NCI-H460 (cell line): ENCODE measurements at regions not wholly inside any gene's neighbourhood (a gene's known extent, or its start where the extent isn't known, plus 50 kb on each side); places are given as distances from the start of the nearest gene placed in this dataset.
"Not testable (repeated sequence)": the region's sequence is repeated elsewhere in the genome, so short reads cannot be mapped to it uniquely, and the experiment has no call there.

Experiments used
- DNase-seq: peaks from one replicate; pipeline ENCODE4 v3.0.0-alpha.2; 2016; ENCODE audit warnings: low read depth; ENCODE audit errors: extremely low read depth
- small RNA-seq, 2 experiments: library from RNA; depleted of rRNA; stranded (forward); fragments of <200 nt; gene quantifications; one replicate each; pipeline ENCODE3, GENCODE V24; 2014

DNA sequence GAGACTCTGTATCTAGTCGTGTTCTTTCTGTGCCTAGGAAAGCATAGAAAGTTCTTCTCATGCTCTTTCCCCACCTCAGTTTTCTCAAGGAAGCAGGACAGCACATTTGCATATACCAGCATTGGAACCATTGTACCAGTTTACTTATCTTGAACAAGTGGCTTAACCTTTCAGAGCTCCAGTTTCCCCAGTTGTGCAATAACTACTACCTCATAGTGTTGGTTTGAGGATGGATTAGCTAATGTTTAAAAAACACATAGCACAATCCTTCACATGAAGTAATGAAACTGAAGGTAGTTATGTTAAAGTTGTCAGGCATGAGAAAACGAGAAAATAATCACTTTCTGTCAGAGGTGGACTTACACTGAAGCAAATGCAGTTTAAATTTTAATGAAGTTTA lies 92.2 kb upstream of the H2AZ1 start:
- no peak for DNase-seq

- DNase-seq = no peak
These were observed 91.6 kb upstream of the H2AZ1 start for GRCh38 chr4:100041646-100042045.

DNA sequence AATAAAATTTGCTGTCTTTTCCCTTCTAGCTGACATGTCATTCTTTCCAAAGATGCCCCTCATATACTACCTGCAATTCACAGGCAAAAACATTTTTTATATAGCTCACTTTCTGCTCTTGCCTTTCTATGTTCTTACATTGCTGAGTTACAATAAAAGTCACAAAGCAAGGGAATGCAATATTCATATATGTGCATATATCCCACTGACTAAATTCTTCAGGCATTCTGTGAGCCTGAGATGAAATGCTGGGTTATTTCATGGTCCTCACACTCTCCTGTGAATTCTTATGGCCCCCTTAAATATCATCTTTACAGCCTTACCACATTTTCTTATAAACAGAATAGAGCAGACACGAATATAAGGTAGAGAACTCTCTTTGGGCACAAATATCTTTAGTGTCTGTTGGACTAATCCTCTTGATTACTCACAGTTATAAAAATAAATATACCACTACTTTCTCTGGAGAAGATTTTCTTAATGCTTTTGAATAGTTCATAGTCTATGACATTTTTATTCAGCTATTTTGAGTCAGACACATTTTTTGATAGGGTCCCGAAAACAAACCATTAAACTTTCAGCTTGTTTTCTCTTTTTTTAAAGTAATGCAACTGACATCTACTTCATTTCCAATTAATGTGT lies 84.1 kb upstream of the H2AZ1 start:
- DNase-seq = no peak

GRCh38 chr4:100026066-100026465 lies 76.0 kb upstream of the H2AZ1 start:
- no peak for DNase-seq

- no peak for DNase-seq
These were observed 73.7 kb upstream of the H2AZ1 start for GRCh38 chr4:100023800-100024199.

DNA sequence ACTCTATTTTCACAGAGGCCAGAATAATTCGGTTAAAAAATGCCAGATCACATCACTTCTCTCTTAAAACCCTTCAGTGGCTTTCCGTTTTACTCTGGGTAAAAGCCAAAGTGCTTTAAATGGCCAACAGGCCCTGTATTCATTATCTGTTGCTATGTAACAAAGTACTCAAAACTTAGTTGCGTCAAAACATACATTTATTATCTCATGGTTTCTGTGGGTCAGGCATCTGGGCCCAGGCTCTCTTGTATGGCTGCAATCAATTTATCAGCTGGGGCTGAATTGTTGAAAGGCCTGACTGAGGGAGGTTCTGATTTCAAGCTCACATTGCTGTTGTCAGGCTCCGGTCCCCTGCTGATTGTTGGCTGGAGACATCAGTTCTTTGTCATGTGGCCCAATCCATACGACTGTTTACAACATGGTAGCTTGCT lies 72.7 kb upstream of the H2AZ1 start:
- DNase-seq = no peak

- no peak for DNase-seq
These were observed 69.7 kb upstream of the H2AZ1 start for GRCh38 chr4:100019821-100020220.

DNA sequence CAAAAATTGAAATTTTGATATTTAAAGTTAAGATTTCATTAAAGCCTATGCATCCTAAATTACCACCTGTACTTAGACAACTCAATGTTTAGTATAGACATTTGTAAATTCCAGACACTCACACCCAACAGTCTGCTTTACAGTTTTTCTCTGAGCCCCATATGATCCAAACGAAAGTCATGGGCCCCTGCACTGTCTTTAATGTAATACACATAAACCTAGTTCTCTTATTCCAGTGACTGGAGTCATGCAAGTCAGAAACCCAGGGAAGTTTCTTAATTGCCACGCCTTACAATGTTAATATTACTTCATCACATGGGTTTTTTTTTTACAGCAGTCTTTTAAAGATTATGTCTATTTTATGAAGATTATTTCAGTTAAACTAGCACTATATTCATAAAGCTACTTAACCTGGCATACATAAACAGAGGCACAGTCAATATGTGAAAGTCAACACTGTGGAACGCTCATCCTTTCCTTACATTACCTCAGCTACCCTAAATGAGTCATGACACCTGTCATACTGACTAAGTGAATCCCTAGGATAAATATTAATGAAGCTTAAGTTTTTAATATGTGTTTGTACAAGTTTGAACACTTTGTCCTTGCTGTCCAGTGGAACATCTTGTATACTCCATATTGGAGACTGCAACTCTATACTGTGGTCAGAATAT lies 67.7 kb upstream of the H2AZ1 start:
- DNase-seq = no peak

- DNase-seq = no peak
These were observed 66.1 kb upstream of the H2AZ1 start for GRCh38 chr4:100016191-100016590.

DNA sequence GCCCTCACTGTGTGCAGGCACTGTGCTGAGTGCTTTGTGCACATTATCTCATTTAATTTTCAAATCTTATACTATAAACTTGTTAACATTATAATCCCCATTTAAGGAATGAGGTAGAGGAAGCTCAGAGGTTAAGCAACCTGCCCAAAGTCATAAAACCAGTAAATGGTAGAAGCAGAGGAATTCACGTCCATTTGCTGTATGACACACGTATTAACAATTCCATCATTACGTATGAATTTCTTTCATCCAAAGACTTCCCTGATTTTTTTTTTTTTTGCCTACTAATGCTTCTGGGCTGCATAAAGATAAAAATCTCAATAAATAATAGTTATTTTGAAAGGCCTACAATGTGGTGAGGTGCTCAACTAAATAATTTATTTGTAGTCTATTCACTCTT lies 64.5 kb upstream of the H2AZ1 start:
- no peak for DNase-seq

DNA sequence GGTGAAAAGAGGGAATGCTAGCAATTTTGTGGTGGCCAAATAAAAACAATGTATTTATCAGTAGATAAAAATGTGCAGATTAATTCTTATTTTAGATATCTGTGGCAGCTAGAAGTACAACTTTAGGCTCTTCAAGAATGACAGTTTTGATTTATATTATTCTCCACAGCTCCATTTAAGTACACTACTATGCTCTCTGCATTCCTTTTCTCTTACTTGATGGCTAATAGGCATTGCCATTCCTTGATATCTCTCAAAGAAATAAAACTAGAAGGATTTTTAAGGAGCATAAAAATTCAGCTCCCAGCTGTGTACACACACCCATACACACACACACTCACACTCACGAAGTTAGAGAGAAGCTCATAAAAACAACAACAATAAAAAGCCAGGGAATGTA lies 59.4 kb upstream of the H2AZ1 start:
- DNase-seq = no peak

GRCh38 chr4:100008048-100008447 lies 58.0 kb upstream of the H2AZ1 start:
- DNase-seq = no peak

DNA sequence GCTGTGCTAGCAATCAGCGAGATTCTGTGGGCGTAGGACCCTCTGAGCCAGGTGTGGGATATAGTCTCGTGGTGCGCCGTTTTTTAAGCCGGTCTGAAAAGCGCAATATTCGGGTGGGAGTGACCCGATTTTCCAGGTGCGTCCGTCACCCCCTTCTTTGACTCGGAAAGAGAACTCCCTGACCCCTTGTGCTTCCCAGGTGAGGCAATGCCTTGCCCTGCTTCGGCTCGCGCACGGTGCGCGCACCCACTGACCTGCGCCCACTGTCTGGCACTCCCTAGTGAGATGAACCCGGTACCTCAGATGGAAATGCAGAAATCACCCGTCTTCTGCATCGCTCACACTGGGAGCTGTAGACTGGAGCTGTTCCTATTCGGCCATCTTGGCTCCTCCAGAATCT lies 56.1 kb upstream of the H2AZ1 start:
- not testable (repeated sequence) for DNase-seq

Small RNA genes lying in the stretch of these regions (small RNA-seq; reads per million reads assigned to genes)
- gene DYNLL1P6 = 0 reads per million in 2 experiments
